ENCODE measurements at regions not wholly inside any gene's neighbourhood (a gene's known extent, or its start where the extent isn't known, plus 50 kb on each side); places are given as distances from the start of the nearest gene placed in this dataset.

GRCh38 chr15:97899981-97900380 is 60.5 kb upstream of the ARRDC4 start:
- Histone ChIP-seq H3K4me3 (no peak overlapping the region), H4K20me1 (replicated peaks; ENCODE audit: control insufficient read depth, insufficient read depth, low read length) (no peaks in the 10 kb centered on the region), H3K27me3 (ENCODE audit: control insufficient read depth in 2 of 2, insufficient read depth in 2 of 2, low read length in 2 of 2) (peaks cover 13% of the 10 kb centered on the region in 2 experiments; a peak in 4 of 5 replicates), H3K4me2 (ENCODE audit: insufficient read depth, low read length) (no peak overlapping the region), H3K9me1 (ENCODE audit: control insufficient read depth, insufficient read depth, low read length) (no peaks in the 10 kb centered on the region), H3K36me3 (ENCODE audit: control insufficient read depth, insufficient read depth, low read length) (no peaks in the 10 kb centered on the region), H3K27ac (ENCODE audit: extremely low read depth, low read depth, low read length) (no peak overlapping the region), H3K79me2 (ENCODE audit: control insufficient read depth, insufficient read depth, low read length) (no peaks in the 10 kb centered on the region), H3K9me3 (replicated peaks; ENCODE audit: control insufficient read depth, insufficient read depth, low read depth, low read length) (no peaks in the 10 kb centered on the region), H3K4me1 (replicated peaks in 1 of 2; ENCODE audit: control insufficient read depth in 2 of 2, insufficient read depth in 2 of 2, low read length in 2 of 2) (peaks cover 0 to 4% of the 10 kb centered on the region in 2 experiments; a peak in 1 of 5 replicates), H3K9ac (ENCODE audit: insufficient read depth in 1 of 2, low read depth in 2 of 2, low read length in 2 of 2) (no peak overlapping the region), H2AFZ (ENCODE audit: low read depth, low read length) (no peak overlapping the region)
- ATAC-seq (no peak), FAIRE-seq (no peak), DNase-seq (ENCODE audit: extremely low read depth in 1 of 4, low spot score in 3 of 4) (no peak)
- WGBS (ENCODE audit: insufficient coverage, low coverage, missing lambda C conversion rate): 0% methylated on average over 5 of the region's 5 CpGs
- ChIA-PET CTCF (ENCODE audit: low intra/inter-chr PET ratio) (interaction anchor here (1.4 to 1.5 kb wide), 2 partner anchors 185 to 279 kb away, joined by 3 to 5 read pairs; no protein-coding TSS in a partner anchor), POLR2A (no interaction called here)
- intact Hi-C loops (cut with micrococcal nuclease): loop anchor here (10.0 kb wide), 1 partner anchor 95 kb away; no protein-coding TSS in a partner anchor
- no TSS peak for BruUV-seq (replicated peaks)
- in situ Hi-C loops (cut with MboI): loop anchor here (10.0 to 25.0 kb wide), 3 partner anchors 185 to 387 kb away; no protein-coding TSS in a partner anchor
- TF ChIP-seq ELK1 (CRISPR knock-in tag; IDR thresholded peaks at IDR 0.05): no peak
- no peak for TF ChIP-seq PTRF (tag; IDR thresholded peaks at IDR 0.05)
- no peak for TF ChIP-seq CCNT2 (IDR thresholded peaks at IDR 0.05; ENCODE audit: borderline replicate concordance, extremely low read depth, insufficient read length, low read depth, low read length)
- TF ChIP-seq POLR2G (IDR thresholded peaks at IDR 0.05; ENCODE audit: low read depth, low read length): no peak
- TF ChIP-seq POLR2H (tag; IDR thresholded peaks at IDR 0.05; ENCODE audit: low read depth): no peak
- no peak for TF ChIP-seq ZNF707 (CRISPR knock-in tag; conservative IDR thresholded peaks at IDR 0.05)
- TF ChIP-seq BACH1 (tag; IDR thresholded peaks at IDR 0.05): no peak
- TF ChIP-seq ZC3H8 (IDR thresholded peaks at IDR 0.05): no peak
- TF ChIP-seq POLR2A (conservative IDR thresholded peaks at IDR 0.05): no peak
- no peak for TF ChIP-seq SP2 (IDR thresholded peaks at IDR 0.05; ENCODE audit: extremely low read depth, low read depth, low read length, poor library complexity, severe bottlenecking)
- no peak for TF ChIP-seq MLLT1 (IDR thresholded peaks at IDR 0.05)
- TF ChIP-seq ZNF280B (CRISPR knock-in tag; IDR thresholded peaks at IDR 0.05): no peak
- no peak for TF ChIP-seq TARDBP (IDR thresholded peaks at IDR 0.05)
- TF ChIP-seq ILF3 (IDR thresholded peaks at IDR 0.05; ENCODE audit: borderline replicate concordance): no peak
- TF ChIP-seq SMARCA4 (IDR thresholded peaks at IDR 0.05): no peak
- TF ChIP-seq E2F6 (IDR thresholded peaks at IDR 0.05; ENCODE audit: borderline replicate concordance in 1 of 2, extremely low read depth in 1 of 2, insufficient read depth in 1 of 2, insufficient read length in 1 of 2, low read depth in 1 of 2, low read length in 1 of 2, poor library complexity in 1 of 2, severe bottlenecking in 1 of 2): no peak
- no peak for TF ChIP-seq FOSL1 (tag; conservative IDR thresholded peaks at IDR 0.05)
- TF ChIP-seq PTBP1 (IDR thresholded peaks at IDR 0.05; ENCODE audit: low read depth, low read length): no peak

Measured in K562 (cell line).